ENCODE measurements at regions not wholly inside any gene's neighbourhood (a gene's known extent, or its start where the extent isn't known, plus 50 kb on each side); places are given as distances from the start of the nearest gene placed in this dataset.

DNA sequence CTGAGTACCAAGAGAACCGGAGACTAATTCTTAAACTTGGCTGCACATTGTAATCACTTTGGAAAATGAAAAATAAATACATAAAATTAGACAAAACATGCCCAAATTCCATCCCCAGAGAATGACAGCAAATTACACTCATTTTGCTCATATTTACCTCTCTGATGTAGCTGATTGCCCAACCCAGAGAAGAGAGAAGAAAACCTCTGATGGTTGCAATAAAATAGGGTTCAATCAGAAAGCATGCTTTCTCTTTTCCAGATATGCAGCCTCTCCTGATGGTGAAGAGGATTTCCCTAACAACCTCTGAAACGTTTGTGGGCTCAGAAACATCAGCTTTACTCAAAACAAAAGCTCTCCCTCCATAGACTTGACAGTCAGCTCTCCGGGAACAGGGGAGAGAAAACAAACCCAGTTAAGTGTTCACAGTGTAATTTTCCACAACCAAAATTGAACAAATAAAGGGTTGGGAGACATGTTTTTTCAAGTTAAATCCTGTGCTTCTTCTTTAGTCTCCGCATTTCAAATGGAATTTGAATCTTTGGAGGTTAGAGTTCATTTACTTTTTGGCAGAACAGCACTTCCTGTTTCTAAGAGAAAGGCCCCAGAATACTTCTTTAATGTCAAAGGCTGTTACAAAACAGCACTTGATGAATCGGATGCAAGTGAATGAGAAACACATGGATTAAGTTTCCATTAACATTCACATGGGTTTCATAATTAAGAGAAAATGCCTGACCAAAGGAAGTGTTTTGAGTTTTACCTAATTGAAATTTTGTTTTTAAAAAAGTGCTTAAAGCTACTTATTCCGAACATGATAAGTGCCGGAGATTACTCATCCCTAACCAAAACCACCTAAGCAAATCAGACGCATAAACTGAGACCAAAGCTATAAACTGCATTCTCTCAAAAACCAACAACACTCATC is 570.1 kb upstream of the SYT4 start:
- TF ChIP-seq, protein P1, sequence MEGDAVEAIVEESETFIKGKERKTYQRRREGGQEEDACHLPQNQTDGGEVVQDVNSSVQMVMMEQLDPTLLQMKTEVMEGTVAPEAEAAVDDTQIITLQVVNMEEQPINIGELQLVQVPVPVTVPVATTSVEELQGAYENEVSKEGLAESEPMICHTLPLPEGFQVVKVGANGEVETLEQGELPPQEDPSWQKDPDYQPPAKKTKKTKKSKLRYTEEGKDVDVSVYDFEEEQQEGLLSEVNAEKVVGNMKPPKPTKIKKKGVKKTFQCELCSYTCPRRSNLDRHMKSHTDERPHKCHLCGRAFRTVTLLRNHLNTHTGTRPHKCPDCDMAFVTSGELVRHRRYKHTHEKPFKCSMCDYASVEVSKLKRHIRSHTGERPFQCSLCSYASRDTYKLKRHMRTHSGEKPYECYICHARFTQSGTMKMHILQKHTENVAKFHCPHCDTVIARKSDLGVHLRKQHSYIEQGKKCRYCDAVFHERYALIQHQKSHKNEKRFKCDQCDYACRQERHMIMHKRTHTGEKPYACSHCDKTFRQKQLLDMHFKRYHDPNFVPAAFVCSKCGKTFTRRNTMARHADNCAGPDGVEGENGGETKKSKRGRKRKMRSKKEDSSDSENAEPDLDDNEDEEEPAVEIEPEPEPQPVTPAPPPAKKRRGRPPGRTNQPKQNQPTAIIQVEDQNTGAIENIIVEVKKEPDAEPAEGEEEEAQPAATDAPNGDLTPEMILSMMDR (conservative IDR thresholded peaks at IDR 0.05 in 1 of 2, IDR thresholded peaks at IDR 0.05 in 1 of 2; ENCODE audit: extremely low read depth in 1 of 2, insufficient read depth in 1 of 2, low read depth in 1 of 2, low read length in 2 of 2), result no peak
- no peak for TF ChIP-seq EZH2 (IDR thresholded peaks at IDR 0.05; ENCODE audit: borderline replicate concordance, low read length)

All from mammary epithelial cell (primary cell).